ELF-1 (cell line): ENCODE measurements at regions not wholly inside any gene's neighbourhood (a gene's known extent, or its start where the extent isn't known, plus 50 kb on each side); places are given as distances from the start of the nearest gene placed in this dataset.
"Not testable (repeated sequence)": the region's sequence is repeated elsewhere in the genome, so short reads cannot be mapped to it uniquely, and the experiment has no call there.

Source experiments
- DNase-seq: peaks from one replicate; pipeline ENCODE4 v3.0.0-alpha.2; 2016; ENCODE audit warnings: low read depth, low spot score

- no peak for DNase-seq
These were observed 251.2 kb upstream of the USP24 start for GRCh38 chr1:55466373-55466772.

DNA sequence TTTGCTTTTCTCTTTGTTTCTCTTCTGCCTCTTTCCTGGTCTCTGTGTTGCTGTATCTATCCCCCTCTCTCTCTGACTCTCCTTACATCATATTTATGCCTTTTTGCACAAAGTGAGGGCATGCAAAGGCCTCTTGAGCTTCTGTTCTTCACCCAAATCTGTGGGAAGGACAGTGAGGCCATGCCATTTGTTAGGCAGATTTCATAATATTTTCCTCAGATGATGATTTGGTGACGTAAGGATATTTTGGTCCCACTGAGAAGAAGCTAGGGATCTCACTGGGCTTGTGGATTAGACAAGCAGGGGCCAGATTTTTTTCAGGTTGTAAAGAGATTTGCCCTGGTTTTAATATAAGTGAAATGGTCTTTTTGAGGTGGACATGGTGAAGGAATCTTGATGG is 249.4 kb upstream of the USP24 start:
- no peak for DNase-seq

DNA sequence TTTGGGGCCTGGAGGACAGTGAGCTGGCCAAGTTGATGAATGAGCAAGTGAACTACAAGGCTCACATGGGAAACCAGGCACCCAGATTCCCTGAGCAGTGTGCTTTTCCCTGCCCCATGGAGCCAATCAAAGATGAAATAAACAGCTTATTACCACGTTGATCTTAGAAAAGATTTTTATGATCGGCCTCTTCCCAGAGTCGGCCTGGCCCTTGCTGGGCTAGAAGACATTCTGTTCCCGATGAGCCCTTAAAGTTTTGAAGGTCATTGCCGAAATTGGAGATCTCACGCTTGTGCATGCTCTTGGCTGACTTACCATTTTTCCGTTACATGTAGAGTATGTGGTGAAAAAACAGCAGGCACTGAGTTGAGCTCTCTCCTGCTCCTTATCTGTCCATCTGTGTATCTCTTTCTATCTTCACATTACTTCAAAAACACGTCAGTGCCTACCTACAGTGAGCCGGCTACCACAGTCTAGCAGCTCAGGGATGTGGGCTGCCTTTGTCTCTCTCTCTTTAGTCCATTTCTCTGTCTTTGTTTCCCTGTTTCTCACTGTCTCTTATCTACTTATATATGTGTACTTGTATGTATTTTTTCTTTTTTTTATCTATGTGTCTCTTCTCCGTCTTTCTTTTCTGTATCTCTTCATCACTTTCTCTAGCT is 248.8 kb upstream of the USP24 start:
- no peak for DNase-seq

DNA sequence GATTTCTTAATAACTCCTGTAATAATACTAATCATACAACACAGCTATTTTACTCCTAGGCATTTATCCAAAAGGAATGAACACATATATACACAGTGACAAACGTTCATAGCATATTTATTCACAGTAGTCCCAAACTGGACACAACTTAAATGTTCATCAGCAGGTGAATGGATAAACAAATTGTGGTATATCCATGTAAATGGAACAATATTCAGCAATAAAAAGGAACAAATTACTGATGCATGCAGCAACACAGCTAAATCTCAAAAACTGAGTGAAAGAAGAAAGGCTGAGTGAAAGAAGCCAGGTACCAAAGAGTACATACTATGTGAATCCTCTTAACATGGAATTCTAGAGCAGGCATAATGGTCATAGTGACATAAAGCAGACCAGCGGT is 242.7 kb upstream of the USP24 start:
- no peak for DNase-seq

DNA sequence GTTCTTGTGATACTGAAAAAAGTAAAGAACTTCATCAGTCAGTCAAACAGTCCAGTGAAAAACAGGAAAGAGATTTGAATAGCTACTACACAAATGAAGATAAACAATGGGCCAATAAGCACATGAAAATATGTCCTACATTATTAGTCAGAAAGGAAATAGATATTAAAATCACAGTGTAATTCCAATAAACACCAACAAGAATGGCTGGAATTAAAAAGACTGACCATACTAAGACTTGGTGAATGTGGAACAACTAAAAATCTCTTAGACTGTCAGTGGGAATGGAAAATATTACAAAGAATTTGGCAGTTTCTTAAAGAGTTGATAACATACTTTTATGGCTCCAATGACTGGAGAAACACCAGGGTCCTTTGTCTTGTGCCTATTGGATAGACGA is 241.8 kb upstream of the USP24 start:
- no peak for DNase-seq

DNA sequence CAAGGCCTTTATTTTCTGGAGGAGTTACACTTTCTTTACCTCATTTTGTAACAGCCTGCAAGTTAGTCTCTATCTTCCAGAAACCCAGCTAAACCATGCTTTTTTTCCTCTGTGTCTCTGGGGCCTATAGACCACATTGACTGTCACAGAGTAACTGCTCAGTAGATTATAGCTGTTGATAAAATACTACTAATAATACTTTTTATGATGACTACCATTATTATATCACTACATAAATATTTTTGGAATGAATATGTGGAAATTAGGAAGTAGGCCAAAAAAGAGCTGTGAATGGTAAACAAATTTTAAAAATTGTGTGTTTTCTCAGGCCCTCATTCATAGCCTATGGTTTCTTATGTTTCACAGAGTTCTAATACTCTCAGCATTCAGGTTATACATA is 233.1 kb upstream of the USP24 start:
- no peak for DNase-seq

DNA sequence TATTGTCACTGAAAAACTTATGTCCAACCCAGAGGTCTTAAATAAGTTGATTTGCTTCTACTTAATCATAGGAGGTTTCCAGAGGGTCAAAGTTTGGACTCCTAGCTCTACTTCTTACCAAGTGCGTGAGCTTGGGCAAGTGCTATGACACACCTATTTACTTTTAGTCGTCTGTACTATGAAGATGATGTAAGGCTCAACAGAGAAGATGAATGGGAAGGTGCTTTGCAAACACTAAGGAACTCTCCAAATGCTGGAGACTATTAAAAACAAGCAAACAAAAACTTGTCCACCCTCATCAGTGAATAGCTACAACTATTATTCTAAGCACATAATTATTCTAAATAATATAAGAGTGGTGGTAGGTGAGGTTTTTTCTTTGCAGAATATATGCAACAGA is 232.3 kb upstream of the USP24 start:
- DNase-seq = no peak

- DNase-seq = no peak
These were observed 231.2 kb upstream of the USP24 start for GRCh38 chr1:55446351-55446750.

- DNase-seq = no peak
These were observed 230.3 kb upstream of the USP24 start for GRCh38 chr1:55445416-55445815.

- no peak for DNase-seq
These were observed 229.5 kb upstream of the USP24 start for GRCh38 chr1:55444667-55445066.

- no peak for DNase-seq
These were observed 228.2 kb upstream of the USP24 start for GRCh38 chr1:55443175-55443915.

- no peak for DNase-seq
These were observed 226.3 kb upstream of the USP24 start for GRCh38 chr1:55441489-55441888.

- DNase-seq = no peak
These were observed 222.5 kb upstream of the USP24 start for GRCh38 chr1:55437692-55438091.

DNA sequence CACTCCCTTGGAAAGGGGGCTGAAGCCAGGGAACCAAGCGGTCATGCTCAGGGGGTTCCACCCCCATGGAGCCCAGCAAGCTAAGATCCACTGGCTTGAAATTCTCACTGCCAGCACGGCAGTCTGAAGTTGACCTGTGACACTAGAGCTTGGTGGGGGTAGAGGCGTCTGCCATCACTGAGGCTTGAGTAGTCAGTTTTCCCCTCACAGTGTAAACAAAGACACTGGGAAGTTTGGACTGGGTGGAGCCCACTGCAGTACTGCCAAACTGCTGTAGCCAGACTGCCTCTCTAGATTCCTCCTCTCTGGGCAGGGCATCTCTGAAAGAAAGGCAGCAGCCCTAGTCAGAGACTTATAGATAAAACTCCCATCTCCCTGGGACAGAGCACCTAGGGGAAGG is 215.6 kb upstream of the USP24 start:
- not testable (repeated sequence) for DNase-seq

GRCh38 chr1:55430206-55430605 is 215.0 kb upstream of the USP24 start:
- DNase-seq = not testable (repeated sequence)

DNA sequence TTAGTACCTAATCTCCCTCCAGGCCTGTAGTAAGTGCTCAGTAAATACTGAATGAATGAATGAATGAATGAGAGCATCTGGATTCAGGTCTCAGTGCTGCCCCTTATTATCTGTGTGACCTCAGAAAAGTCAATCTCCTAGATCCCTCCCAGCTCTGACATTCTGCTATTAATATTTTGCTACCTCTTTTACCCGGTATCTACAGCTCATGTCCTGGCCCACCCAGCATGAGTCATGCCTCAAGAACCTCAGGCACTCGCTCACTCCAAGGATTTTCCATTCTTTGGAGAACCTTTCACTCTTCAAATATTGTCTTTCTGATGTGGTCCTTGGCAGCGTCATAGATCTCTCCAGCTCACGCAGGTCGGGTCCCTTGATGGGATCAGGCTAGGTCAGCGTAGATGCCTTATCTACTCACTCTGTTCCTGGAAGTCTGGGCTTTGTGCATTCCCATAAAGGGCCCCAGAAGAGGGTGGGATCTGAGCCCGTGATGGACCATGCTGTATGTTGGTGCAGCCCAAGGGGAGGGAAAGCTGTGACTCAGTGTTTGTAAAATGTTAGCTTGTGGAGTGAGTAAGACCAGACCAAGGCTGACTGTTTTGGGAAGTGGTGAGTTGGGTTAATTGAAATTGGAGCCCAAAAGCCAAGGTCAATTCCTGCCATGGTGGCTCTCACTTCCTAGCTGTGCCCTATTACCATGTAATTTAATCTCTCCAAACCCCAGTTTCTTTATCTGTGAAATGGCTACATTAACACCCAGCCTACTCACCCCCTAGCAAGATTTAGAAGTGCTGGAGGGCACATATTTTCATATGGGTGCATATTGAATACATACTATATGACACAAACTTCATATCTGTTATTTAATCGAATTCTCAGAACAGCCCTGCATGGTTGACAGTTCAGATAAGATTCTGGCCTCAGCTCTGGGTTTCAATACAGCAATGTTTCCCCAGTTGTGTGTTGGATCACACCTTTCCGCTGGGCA is 214.1 kb upstream of the USP24 start:
- peak; percentile 90 for DNase-seq

GRCh38 chr1:55428231-55428630 is 213.1 kb upstream of the USP24 start:
- no peak for DNase-seq

DNA sequence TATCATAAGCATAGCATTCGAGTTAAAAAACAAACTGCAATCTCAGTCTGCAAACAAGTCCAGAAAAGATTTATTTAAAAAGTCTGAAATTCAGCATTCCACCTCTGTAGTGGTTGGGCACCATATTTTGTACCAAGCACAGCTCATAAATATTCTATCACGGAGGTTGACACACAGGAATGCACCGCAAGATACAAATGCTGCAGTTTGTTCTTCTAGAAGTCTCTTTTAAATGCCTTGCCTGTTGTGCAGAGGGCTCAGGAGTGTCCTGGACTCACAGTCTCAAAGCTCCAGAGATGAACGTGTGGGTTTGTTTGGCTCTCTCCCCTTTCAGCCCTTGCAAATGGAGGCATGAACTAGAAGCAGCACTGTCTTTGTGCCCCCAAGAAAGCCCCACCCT is 212.4 kb upstream of the USP24 start:
- DNase-seq = no peak

DNA sequence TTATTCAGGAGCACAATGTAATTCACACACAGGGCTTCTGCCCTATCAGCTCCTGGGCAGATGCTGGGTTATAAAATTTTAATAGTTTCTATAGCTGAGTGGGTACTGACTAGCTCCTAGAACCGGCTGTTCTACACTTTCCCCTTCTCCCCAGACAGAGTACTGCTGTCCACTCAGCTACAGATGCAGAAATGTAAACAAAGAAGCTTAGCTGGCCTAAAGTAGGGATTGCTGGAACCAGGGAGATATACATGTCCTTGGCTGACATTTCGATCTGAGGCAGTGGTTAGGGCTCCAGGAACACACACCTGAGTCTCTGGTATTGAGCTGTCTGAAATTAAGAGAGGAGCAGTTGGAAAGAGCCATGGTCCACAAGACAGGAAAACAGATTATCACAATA is 211.5 kb upstream of the USP24 start:
- DNase-seq = no peak

GRCh38 chr1:55426156-55426555 is 211.0 kb upstream of the USP24 start:
- DNase-seq = no peak

DNA sequence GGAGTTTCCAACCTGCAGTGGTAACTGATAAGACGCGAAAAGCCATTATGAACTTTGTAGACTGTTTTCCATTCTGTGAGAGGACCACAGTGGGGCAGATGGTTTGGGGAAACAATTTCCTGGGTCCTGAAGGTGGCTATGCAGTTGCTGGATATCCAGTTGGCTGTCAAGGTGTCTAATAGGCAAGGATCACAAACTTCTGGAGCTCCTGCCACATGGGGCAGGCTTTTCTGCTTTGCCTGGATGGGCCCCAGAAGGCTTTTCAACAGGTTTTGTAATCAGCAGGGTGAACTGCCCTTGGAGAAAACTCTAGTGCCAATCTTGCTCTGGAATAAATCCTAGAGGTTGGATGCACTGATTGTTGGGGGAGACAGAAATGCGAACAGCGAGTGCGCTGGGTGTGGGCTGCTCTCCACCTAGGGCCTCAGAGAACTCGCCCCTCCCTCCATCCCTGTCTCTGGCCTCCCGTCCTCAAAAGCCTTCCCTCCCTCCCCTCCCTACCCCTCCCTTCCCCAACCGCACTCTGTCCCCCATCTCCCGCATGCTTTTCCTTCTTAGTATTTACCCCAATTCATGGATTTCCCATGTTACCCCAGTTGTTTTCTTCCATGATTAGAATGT is 210.3 kb upstream of the USP24 start:
- no peak for DNase-seq

DNA sequence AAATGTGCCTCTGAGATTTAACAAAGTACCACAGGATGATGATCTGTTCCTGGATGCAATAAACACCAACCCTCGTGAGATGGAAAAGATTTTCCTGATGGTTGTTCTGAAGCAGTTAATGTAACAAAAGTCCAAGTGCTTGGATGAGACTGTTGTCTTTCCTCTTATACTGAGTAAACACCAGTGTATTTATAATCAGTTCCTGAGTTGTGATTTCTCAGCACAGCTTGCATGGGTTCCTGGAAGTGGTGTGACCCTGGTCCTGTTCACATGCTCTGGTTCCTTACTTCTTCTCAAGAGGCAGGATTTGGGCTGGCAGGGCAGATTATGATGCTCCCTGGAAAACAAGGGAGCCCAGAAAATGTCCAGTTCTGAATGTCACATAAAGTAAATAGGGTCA is 208.2 kb upstream of the USP24 start:
- DNase-seq = no peak
